H54 (cell line): ENCODE measurements at regions not wholly inside any gene's neighbourhood (a gene's known extent, or its start where the extent isn't known, plus 50 kb on each side); places are given as distances from the start of the nearest gene placed in this dataset.
A peak's percentile ranks its signal among the peaks of the same experiment; 100 is the strongest.
"Not testable (repeated sequence)": the region's sequence is repeated elsewhere in the genome, so short reads cannot be mapped to it uniquely, and the experiment has no call there.

ENCODE experiments used
- DNase-seq: peaks from one replicate; pipeline ENCODE4 v3.0.0; 2011; ENCODE audit warnings: low spot score, mixed read lengths; ENCODE audit not compliant: insufficient read length
- FAIRE-seq: peaks from 3 replicates; lab custom pipeline; 2011; peaks lifted over from hg19 to GRCh38; lab: Jason Lieb, UNC
- POLR2A ChIP-seq: IDR thresholded peaks from 2 replicates; pipeline ENCODE4 v1.6.1; 2011; ENCODE audit warnings: low read depth, mild to moderate bottlenecking, low read length

DNA sequence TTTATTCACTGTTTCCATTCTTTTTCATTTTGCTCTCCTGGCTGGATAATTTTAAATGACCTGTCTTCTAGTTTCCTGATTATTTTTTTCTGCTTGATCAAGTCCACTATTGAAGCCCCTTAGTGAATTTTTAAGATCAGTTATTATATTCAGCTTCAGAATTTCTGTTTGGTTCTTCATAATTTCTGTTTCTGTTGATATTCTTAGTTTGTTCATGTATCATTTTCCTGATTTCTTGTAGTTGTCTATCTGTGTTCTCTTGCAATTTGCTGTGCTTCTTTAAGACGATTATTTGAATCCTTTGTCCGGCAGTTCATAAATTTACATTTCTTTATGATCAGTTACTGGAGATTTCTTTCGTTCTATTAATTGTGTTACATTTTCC lies 75.2 kb upstream of the CCDC71L start:
- DNase-seq (no peak), FAIRE-seq (no peak)
- no peak for TF ChIP-seq POLR2A

DNA sequence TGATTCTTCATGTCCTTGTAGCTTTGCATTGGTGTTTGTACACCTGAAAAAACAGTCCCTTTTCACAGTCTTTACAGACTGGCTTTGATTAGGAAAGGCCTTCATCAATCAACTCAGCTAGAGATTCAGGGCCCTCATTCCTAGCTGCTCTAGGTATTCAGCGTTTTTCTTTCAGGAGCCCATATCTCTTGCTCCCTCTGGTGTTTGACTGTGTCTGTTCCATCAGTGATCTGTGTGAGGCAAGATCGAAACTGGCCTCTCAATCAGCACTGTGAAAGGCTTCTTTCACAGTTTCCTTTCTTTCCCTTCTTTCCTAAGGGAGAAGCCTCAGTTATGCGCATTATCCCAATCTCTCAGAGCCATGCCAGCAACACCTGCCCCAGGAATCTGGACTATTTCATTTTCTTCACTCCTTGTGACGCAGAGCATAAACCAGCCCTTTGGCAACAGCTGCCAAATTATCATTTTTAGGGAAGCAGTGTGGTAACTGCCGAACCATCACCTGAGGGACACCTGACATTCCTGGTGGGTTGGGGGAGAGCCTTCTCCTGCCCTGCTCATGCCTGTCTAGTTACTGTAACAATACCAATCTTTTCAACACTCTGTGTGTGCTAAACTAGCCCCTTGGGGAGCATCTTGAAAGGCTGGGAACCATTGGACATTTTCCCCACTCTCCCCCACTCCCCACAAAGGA lies 75.7 kb upstream of the CCDC71L start:
- FAIRE-seq = peak; percentile 53
- peak; percentile 14 for DNase-seq
- no peak for TF ChIP-seq POLR2A

DNA sequence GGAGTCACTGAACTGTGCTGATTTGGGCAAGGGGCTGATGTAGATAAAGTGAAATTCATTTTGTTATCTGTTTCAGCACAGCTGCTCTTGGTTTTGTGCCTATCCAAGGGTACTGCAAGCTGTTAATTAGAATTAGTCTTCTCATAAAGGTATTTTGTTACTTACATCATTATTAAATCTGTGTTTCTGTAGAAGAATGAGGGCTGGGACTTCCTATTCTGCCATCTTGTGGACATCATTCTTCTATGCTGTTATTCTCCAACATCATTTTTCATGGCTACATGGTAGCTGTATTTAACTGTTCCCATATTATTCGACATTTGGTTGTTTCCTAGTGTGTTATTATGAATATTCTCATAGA lies 76.2 kb upstream of the CCDC71L start:
- DNase-seq = no peak
- no peak for TF ChIP-seq POLR2A
- no peak for FAIRE-seq

DNA sequence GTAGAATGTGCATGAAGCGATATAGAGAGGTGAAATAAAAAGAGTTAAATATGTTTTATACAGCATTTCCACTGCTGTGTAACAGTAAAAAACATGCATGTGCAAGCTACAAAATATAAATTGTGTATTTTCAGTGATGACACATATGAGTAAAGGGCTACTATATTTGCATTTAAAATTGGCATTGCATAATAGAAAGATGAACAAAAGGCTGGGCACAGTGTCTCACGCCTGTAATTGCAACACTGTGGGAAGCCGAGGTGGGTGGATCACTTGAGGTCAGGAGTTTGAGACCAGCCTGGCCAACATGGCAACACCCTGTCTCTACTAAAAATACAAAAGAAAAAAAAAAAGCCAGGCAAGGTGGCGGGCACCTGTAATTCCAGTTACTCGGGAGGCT lies 79.8 kb upstream of the CCDC71L start:
- no peak for TF ChIP-seq POLR2A
- DNase-seq (no peak), FAIRE-seq (no peak)

DNA sequence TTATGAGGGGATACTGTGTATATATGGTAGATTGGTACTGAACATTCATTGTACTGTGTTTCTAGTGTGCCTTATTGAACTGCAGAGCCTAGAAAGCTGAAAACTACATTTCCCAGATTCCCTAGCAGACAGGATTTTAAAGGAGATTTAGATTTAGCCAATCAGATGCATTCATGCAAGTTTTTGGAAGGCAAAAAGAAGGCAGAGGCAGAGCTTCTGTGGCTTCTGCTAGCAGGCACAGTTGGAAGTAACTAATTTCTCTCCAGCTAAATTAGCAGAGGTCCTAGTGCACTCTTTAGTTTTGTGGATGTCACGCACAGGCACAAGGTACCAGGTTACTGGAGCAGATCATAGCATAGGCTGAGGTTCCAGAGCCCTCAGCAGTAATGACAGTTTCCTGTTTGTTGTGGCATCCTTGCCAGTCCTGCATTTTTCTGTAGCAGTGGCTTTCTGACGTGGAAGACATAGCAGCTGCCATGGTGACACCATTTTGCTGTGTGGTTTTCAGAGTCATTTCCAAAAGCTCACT lies 83.7 kb upstream of the CCDC71L start:
- TF ChIP-seq POLR2A = no peak
- peak; percentile 6 for FAIRE-seq
- no peak for DNase-seq

DNA sequence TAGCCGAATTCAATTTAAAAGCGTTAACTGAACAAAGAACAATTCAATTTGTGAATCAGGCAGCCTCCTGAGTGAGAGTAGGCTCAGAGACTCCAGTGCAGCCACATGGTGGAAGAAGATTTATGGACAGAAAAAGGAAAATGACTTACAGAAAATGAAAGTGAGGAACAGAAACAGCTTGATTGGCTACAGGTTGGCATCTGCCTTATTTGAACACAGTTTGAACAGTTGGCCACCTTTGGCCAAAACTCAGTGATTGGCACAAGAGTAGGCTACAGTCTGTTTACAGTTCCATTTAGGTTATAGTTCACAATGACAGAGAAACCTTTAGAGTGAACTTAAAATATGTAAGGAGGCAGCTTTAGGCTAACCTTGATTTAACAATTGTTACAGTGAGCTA lies 86.3 kb upstream of the CCDC71L start:
- DNase-seq, FAIRE-seq: not testable (repeated sequence)

DNA sequence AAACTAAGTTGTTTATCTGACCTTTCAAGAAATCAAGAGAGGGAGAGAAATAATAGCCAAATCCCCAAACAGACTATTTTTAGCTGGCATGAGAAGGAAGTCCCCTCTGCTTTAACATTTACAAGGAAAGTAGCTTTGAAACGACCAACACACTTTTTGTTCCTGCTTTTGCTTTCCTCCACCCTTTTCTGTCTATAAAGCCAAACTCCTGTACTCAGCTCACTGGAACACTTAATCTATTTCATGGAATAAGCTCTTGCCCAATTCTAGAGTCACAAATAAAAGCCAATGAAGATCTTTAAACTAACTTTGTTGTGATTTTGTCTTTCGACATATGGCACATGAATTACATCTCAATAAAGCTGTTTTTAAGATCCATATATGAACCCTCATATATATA lies 86.8 kb upstream of the CCDC71L start:
- FAIRE-seq (no peak), DNase-seq (no peak)
- no peak for TF ChIP-seq POLR2A

DNA sequence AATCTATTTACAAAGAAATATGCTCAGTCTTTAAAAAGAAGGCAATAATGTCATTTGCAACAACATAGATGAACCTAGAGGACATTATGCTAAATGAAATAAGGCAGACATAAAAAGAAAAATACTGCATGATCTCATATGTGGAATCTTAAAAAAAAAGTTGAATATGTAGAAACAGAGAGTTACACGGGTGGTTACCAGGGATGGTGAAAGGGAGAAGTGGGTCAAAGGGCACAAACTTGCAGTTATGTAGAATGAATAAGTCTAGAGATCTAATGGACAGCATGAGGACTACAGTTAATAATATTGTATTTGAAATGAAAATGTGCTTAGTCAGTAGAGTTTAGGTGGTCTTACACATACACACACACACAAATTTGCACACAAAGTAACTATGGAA lies 88.2 kb upstream of the CCDC71L start:
- FAIRE-seq = no peak
- DNase-seq = no peak

DNA sequence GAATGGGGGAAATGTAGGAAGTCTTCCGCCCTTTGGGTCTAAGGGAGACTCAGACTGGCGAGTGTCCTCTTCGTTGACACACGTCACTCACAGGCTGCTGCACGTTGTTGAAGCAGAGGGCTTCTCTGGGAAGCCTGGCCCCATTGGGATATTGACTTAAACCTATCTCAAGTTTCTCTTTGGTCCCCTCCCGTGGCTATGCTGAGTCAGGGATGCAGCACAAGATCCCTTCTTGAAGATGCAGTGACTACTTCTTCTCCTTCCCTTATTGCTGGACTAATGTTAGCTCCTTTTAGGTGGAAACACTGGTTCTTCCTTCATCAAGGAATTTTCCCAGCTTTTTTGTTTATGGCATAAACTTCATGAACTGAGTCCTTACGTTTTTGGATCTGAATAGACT lies 89.8 kb upstream of the CCDC71L start:
- DNase-seq (no peak), FAIRE-seq (no peak)
- TF ChIP-seq POLR2A = no peak

More for the DNA sequence above, 88.2 kb upstream of the CCDC71L start:
- no peak for TF ChIP-seq POLR2A

DNA sequence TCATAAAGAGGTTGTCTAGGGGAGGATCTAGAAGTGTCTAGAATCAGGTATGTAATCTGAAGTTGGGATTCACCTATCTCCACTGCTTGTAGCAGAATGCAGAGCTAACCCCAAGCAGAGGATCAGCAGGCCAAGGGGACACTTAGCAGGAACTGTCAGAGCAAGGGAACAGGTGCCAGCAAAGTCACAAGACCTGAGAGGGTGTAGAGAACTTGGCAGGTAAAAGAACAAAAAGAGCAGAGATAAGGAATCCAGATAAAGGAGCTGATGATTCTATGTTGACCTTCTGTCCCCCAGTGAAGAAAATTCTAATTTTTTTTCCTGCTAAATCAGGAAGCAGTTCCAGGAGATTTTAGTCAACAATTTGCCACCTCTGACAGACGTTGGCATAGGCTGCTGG lies 91.4 kb upstream of the CCDC71L start:
- DNase-seq (no peak), FAIRE-seq (no peak)
- no peak for TF ChIP-seq POLR2A

DNA sequence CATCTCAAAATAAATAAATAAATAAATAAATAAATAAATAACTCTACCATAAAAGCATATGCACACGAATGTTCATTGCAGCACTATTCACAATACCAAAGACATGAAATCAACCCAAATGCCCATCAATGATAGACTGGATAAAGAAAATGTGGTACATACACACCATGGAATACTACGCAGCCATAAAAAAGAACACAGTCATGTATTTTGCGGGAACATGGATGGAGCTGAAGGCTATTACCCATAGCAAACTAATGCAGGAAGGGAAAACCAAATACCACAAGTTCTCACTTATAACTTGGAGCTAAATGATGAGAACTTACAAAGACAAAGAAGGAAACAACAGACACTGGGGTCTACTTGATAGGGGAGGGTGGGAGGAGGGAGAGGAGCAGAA lies 94.1 kb upstream of the CCDC71L start:
- DNase-seq, FAIRE-seq: not testable (repeated sequence)

DNA sequence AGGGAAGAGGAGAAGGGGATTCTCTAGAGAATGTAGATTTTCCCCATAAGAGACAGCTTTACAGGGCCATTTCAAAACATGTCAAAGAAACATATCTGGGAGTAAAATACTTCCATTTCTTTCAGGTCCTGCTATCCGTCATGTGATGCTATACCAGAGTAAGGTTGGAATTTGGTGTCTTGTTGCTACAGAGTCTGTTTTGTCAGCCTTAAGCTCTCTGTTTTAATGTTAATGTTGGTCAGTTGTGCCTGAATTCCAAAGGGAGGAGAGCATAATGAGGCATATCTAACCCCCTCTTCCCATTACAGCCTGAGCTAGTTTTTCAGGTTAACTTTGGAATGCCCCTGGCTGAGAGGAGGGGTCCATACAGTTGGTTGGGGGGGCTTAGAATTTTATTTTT lies 94.7 kb upstream of the CCDC71L start:
- DNase-seq = no peak
- FAIRE-seq = no peak
- no peak for TF ChIP-seq POLR2A

DNA sequence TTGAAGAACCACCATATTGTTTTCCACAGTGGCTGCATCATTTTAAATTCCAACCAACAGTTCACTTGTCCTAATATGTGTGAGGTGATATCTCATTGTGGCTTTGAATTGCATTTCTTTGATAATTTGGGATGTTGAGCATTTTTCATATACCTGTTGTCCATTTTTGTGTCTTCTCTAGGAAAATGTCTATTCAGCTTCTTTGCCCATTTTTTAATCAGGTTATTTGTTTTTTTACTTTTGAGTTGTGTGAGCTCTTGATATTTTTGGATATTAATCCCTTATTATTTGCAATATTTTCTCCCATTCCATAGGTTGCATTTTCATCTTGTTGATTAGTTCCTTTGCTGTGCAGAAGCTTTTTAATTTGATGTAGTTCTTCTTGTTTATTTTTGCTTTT lies 95.1 kb upstream of the CCDC71L start:
- no peak for DNase-seq
- FAIRE-seq = no peak
- no peak for TF ChIP-seq POLR2A

DNA sequence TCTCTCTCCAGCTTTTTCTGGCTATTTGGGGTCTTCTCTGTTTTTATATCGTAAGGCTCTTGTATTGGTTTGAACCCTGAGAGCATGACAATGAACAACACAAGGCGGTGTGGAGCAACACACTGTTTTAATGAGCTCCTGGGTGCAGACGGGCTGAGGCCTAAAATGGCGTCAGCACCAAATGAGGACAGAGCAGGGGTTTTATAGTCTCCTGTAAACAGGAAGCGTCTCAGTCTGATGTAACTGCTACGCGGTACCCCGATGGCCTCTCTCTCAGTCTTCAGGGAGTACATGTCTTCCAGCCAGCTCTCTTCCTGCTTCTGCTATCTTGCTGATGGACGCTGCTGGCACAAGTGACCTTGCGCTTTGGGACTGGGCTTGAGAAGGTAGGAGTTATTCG lies 95.9 kb upstream of the CCDC71L start:
- DNase-seq (no peak), FAIRE-seq (no peak)
- no peak for TF ChIP-seq POLR2A

DNA sequence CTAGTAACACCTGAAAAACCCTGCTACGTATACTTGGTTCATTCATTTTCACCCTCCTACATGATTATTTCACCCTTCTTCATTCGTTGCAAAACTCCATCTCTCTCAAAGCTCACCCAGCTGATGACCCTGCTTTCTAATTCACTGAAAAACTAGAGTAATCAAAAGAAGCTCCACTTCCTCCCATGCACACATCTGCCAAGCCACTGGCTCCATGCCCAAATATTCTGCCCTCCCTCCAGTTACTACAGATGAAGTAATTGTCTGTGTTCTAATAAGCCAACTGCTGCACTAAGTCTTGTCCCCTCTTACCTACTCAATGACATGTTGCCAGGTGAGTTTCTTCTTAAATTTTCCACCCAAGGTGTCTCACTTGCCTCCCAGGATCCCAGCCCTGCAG lies 96.9 kb upstream of the CCDC71L start:
- no peak for TF ChIP-seq POLR2A
- DNase-seq (no peak), FAIRE-seq (no peak)

DNA sequence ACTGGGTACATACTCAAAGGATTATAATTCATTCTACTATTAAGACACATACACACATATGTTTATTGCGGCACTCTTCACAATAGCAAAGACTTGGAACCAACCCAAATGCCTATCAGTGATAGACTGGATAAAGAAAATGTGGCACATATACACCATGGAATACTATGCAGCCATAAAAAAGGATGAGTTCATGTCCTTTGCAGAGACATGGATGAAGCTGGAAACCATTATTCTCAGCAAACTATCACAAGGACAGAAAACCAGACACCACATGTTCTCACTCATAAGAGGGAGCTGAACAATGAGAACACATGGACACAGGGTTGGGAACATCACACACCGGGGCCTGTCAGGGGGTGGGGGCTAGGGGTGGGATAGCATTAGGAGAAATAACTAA lies 101.9 kb upstream of the CCDC71L start:
- DNase-seq, FAIRE-seq: not testable (repeated sequence)
